ENCODE measurements at regions not wholly inside any gene's neighbourhood (a gene's known extent, or its start where the extent isn't known, plus 50 kb on each side); places are given as distances from the start of the nearest gene placed in this dataset.

DNA sequence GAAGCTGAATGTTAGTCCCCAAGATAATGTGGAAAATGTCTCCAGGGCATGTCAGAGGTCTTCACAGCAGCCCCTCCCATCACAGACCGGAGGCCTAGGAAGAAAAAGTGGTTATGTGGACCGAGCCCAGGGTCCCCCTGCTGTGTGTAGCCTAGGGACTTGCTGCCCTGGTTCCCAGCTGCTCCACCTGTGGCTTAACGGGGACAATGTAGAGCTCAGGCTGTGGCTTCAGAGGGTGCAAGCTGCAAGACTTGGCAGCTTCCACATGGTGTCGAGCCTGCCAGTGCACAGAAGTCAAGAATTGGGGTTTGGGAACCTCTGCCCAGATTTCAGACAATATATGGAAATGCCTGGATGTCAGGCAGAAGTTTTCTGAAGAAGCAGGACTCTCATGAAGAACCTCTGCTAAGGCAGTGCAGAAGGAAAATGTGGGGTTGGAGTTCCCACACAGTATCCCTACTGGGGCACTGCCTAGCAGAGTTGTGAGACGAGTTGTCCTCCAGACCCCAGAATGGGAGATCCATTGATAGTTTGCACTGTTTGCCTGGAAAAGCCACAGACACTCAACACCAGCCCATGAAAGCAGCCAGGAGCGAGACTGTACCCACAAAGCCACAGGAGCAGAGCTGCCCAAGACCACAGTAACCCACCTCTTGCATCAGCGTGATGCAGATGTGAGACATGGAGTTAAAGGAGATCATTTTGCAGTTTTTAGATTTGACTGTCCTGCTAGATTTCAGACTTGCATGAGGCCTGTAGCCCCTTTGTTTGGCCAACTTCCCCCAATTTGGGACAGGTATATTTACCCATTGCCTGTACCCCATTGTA, 204.9 kb downstream of the MRPL39 start:
- Histone ChIP-seq H3K36me3 (ENCODE audit: insufficient read depth) (no peaks in the 10 kb centered on the region), H3K79me2 (ENCODE audit: insufficient read depth, low read depth) (no peaks in the 10 kb centered on the region), H3K9ac (no peak overlapping the region), H3K27ac (no peak overlapping the region), H4K20me1 (ENCODE audit: insufficient read depth) (no peaks in the 10 kb centered on the region), H3K4me2 (no peak overlapping the region; the same call in 1 of the 2 replicates), H3K4me1 (ENCODE audit: low read depth, poor library complexity, severe bottlenecking) (peaks cover 19% of the 10 kb centered on the region), H2AFZ (ENCODE audit: low read depth) (no peak overlapping the region), H3K4me3 (IDR thresholded peaks at IDR 0.05; ENCODE audit: insufficient read depth, low read depth, low read length) (no peak overlapping the region), H3K27me3 (ENCODE audit: insufficient read depth, low read depth) (no peaks in the 10 kb centered on the region)
- TF ChIP-seq, protein P1, sequence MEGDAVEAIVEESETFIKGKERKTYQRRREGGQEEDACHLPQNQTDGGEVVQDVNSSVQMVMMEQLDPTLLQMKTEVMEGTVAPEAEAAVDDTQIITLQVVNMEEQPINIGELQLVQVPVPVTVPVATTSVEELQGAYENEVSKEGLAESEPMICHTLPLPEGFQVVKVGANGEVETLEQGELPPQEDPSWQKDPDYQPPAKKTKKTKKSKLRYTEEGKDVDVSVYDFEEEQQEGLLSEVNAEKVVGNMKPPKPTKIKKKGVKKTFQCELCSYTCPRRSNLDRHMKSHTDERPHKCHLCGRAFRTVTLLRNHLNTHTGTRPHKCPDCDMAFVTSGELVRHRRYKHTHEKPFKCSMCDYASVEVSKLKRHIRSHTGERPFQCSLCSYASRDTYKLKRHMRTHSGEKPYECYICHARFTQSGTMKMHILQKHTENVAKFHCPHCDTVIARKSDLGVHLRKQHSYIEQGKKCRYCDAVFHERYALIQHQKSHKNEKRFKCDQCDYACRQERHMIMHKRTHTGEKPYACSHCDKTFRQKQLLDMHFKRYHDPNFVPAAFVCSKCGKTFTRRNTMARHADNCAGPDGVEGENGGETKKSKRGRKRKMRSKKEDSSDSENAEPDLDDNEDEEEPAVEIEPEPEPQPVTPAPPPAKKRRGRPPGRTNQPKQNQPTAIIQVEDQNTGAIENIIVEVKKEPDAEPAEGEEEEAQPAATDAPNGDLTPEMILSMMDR (conservative IDR thresholded peaks at IDR 0.05; ENCODE audit: low read depth, low read length): no peak

- H3K9ac ChIP-seq: no peak overlapping the region
- no peaks in the 10 kb centered on the region for H3K79me2 ChIP-seq (ENCODE audit: insufficient read depth, low read depth)
- no peaks in the 10 kb centered on the region for H4K20me1 ChIP-seq (ENCODE audit: insufficient read depth)
- TF ChIP-seq, protein P1 (conservative IDR thresholded peaks at IDR 0.05; ENCODE audit: low read depth, low read length): no peak
- H3K4me2 ChIP-seq: no peak overlapping the region
- H3K4me3 ChIP-seq (IDR thresholded peaks at IDR 0.05; ENCODE audit: insufficient read depth, low read depth, low read length): no peak overlapping the region
- no peak overlapping the region for H3K27ac ChIP-seq
- no peaks in the 10 kb centered on the region for H3K27me3 ChIP-seq (ENCODE audit: insufficient read depth, low read depth)
- no peaks in the 10 kb centered on the region for H3K36me3 ChIP-seq (ENCODE audit: insufficient read depth)
- no peak overlapping the region for H2AFZ ChIP-seq (ENCODE audit: low read depth)
- H3K4me1 ChIP-seq (ENCODE audit: low read depth, poor library complexity, severe bottlenecking): peaks cover 19% of the 10 kb centered on the region
Measured at GRCh38 chr21:25400427-25400826, 206.9 kb downstream of the MRPL39 start.

DNA sequence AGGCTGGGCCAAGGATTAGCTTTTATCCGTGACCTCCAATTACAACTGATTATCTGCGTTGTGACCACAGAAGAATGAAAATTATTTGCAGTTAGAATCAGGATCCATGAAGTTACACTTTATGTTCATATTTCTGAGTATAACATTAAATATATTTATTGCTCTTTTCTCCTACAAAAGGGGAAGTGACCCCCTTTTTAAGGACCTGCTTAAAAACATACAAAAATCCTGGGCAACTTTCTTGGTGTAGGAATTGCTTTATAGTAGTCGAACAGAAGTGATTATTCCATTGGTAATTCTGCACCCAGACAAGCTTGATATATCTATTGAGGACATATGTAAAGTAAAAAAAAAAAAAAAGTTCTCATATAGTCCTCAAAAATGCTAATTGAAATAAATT, 208.7 kb downstream of the MRPL39 start:
- no peaks in the 10 kb centered on the region for H3K27me3 ChIP-seq (ENCODE audit: insufficient read depth, low read depth)

GRCh38 chr21:25396135-25396711, 211.1 kb downstream of the MRPL39 start:
- H2AFZ ChIP-seq (ENCODE audit: low read depth): no peak overlapping the region
- H3K27ac ChIP-seq: no peak overlapping the region
- no peaks in the 10 kb centered on the region for H3K4me1 ChIP-seq (ENCODE audit: low read depth, poor library complexity, severe bottlenecking)
- no peaks in the 10 kb centered on the region for H3K27me3 ChIP-seq (ENCODE audit: insufficient read depth, low read depth)
- no peak overlapping the region for H3K4me2 ChIP-seq
- H3K79me2 ChIP-seq (ENCODE audit: insufficient read depth, low read depth): no peaks in the 10 kb centered on the region
- H3K9ac ChIP-seq: no peak overlapping the region
- no peaks in the 10 kb centered on the region for H3K36me3 ChIP-seq (ENCODE audit: insufficient read depth)
- no peaks in the 10 kb centered on the region for H4K20me1 ChIP-seq (ENCODE audit: insufficient read depth)
- TF ChIP-seq, protein P1 (conservative IDR thresholded peaks at IDR 0.05; ENCODE audit: low read depth, low read length): no peak
- H3K4me3 ChIP-seq (IDR thresholded peaks at IDR 0.05; ENCODE audit: insufficient read depth, low read depth, low read length): no peak overlapping the region

More for the DNA sequence above, 208.7 kb downstream of the MRPL39 start:
- H2AFZ ChIP-seq (ENCODE audit: low read depth): no peak overlapping the region
- H3K27ac ChIP-seq: no peak overlapping the region
- H3K4me1 ChIP-seq (ENCODE audit: low read depth, poor library complexity, severe bottlenecking): peaks cover 19% of the 10 kb centered on the region
- H3K36me3 ChIP-seq (ENCODE audit: insufficient read depth): no peaks in the 10 kb centered on the region
- no peaks in the 10 kb centered on the region for H3K79me2 ChIP-seq (ENCODE audit: insufficient read depth, low read depth)
- no peak overlapping the region for H3K4me3 ChIP-seq (IDR thresholded peaks at IDR 0.05; ENCODE audit: insufficient read depth, low read depth, low read length)
- H4K20me1 ChIP-seq (ENCODE audit: insufficient read depth): no peaks in the 10 kb centered on the region
- TF ChIP-seq, protein P1 (conservative IDR thresholded peaks at IDR 0.05; ENCODE audit: low read depth, low read length): no peak
- H3K4me2 ChIP-seq: no peak overlapping the region
- no peak overlapping the region for H3K9ac ChIP-seq
